ENCODE measurements at regions not wholly inside any gene's neighbourhood (a gene's known extent, or its start where the extent isn't known, plus 50 kb on each side); places are given as distances from the start of the nearest gene placed in this dataset.

DNA sequence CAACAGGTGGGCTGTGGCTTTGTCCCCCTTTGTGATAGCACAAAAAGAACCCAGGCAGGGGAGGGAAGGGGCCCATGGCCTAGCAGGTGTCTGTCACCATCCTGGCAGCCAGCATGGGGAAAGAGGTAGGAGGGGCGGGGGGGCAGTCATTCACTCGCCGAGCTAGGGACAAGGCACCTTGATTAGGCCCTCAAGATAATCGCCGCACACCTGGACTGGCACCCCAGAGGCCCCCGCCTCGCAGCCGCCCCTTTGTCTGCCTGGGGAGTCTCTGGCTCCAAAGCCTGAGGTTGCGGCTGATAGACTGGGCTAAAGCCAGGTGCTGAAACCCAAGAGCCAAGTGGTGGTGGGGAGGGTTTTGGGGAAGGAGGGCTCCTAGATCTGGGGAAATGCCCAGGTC lies 151.2 kb upstream of the PCBD1 start:
- no peaks in the 10 kb centered on the region for H3K9me3 Mint-ChIP-seq
- ChIA-PET POLR2A (no interaction called here), CTCF (no interaction called here)
- H3K27ac Mint-ChIP-seq: no peak overlapping the region
- no peak overlapping the region for H3K4me3 ChIP-seq (ENCODE audit: control insufficient read depth in 1 of 2, extremely low read depth in 1 of 2, low read length in 1 of 2)
- H3K4me1 ChIP-seq (ENCODE audit: control insufficient read depth in 1 of 2, extremely low read depth in 1 of 2, insufficient read depth in 2 of 2, low read length in 2 of 2): no peaks in the 10 kb centered on the region
- H3K27me3 Mint-ChIP-seq: peaks cover 0 to 4% of the 10 kb centered on the region in 2 donors
- H3K4me1 Mint-ChIP-seq: no peaks in the 10 kb centered on the region
- H3K27me3 ChIP-seq (replicated peaks in 1 of 2; ENCODE audit: control insufficient read depth in 2 of 2, extremely low read depth in 1 of 2, insufficient read depth in 2 of 2, low read length in 1 of 2): peaks cover 0 to 29% of the 10 kb centered on the region in 2 experiments
- no peaks in the 10 kb centered on the region for H3K9me3 ChIP-seq
- H3K36me3 Mint-ChIP-seq: no peaks in the 10 kb centered on the region
- ATAC-seq (replicated peaks in 1 of 4): no peak
- DNase-seq: no peak
- no peak overlapping the region for H3K27ac ChIP-seq (ENCODE audit: low read length)
- H3K36me3 ChIP-seq (ENCODE audit: control insufficient read depth in 2 of 2, extremely low read depth in 1 of 2, insufficient read depth in 1 of 2, low read length in 1 of 2): no peaks in the 10 kb centered on the region
- WGBS (ENCODE audit: insufficient coverage): 75% methylated on average over 9 of the region's 9 CpGs
- H3K4me3 Mint-ChIP-seq: no peak overlapping the region

DNA sequence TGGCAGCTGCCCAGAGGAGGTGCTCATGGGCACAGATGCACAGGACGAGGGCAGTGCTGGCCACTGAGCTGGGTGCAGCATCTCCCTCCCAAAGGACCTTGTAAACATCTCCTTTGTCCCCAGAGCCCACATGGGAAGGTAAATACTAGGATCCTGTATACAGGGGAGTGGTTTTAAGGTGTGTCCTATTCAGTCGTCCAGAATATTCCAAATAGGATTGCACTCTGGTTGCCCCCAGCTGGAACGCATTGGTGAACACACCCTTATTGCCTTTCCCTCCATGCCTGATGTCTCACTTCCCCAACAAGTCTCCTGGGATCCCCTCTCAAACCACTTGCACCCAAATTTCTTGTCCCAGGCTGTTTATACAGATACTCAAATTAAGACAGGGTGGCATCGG lies 152.0 kb upstream of the PCBD1 start:
- Histone ChIP-seq H3K4me1 (ENCODE audit: control insufficient read depth in 1 of 2, extremely low read depth in 1 of 2, insufficient read depth in 2 of 2, low read length in 2 of 2) (no peaks in the 10 kb centered on the region), H3K4me3 (ENCODE audit: control insufficient read depth in 1 of 2, extremely low read depth in 1 of 2, low read length in 1 of 2) (no peak overlapping the region), H3K9me3 (no peaks in the 10 kb centered on the region), H3K36me3 (ENCODE audit: control insufficient read depth in 2 of 2, extremely low read depth in 1 of 2, insufficient read depth in 1 of 2, low read length in 1 of 2) (no peaks in the 10 kb centered on the region), H3K27me3 (replicated peaks in 1 of 2; ENCODE audit: control insufficient read depth in 2 of 2, extremely low read depth in 1 of 2, insufficient read depth in 2 of 2, low read length in 1 of 2) (peaks cover 0 to 30% of the 10 kb centered on the region in 2 experiments), H3K27ac (ENCODE audit: low read length) (no peak overlapping the region)
- POLR2A ChIA-PET: no interaction called here
- H3K4me3 Mint-ChIP-seq: no peak overlapping the region
- H3K9me3 Mint-ChIP-seq: no peaks in the 10 kb centered on the region
- peaks cover 0 to 4% of the 10 kb centered on the region in 2 donors for H3K27me3 Mint-ChIP-seq
- no peaks in the 10 kb centered on the region for H3K36me3 Mint-ChIP-seq
- ATAC-seq (replicated peaks in 1 of 4): no peak
- no peak for DNase-seq
- no peaks in the 10 kb centered on the region for H3K4me1 Mint-ChIP-seq
- H3K27ac Mint-ChIP-seq: no peak overlapping the region
- CTCF ChIA-PET: no interaction called here
- WGBS (ENCODE audit: insufficient coverage): no CpG with 5 or more reads among the region's 4 CpGs

DNA sequence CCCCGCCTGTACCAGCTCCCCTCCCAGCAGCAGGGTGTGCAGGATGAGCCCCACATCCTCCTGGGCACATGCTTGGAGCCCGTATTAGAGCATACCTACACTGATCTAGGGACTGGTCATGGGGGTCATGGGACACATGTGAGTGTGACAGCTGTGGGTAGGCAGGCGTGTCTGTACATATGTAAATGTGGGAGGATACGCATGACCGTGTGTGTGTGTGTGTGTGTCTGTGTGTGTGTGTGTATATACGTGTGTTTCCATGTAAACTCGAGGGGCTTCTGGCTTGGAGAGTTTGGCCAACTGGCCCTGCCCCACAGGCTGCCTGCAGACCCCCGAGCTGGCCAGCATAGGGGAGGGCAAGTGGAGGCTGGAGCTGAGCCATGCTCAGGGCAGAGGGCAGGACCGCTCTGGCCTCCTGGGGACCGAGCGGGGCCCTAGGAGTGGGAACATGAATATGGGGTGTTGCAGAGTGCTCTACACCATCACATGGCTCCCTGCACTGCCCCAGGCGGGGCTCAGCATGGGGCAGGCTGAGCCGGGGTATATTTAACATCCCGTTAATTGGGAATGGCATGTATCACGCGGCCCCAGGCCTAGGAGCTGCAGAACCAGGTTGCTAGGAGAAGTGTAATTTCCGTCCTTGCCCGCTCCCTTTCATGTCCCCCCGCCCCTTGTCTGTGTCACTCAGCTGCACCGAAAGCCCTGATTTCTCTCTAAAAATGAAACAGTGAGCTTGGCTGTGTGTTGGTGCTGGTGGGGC lies 152.7 kb upstream of the PCBD1 start:
- Mint-ChIP-seq H3K27ac (no peak overlapping the region), H3K4me3 (no peak overlapping the region), H3K9me3 (no peaks in the 10 kb centered on the region), H3K36me3 (no peaks in the 10 kb centered on the region), H3K27me3 (peaks cover 0 to 4% of the 10 kb centered on the region in 2 donors), H3K4me1 (no peaks in the 10 kb centered on the region)
- Histone ChIP-seq H3K4me3 (ENCODE audit: control insufficient read depth in 1 of 2, extremely low read depth in 1 of 2, low read length in 1 of 2) (no peak overlapping the region), H3K36me3 (ENCODE audit: control insufficient read depth in 2 of 2, extremely low read depth in 1 of 2, insufficient read depth in 1 of 2, low read length in 1 of 2) (no peaks in the 10 kb centered on the region), H3K4me1 (ENCODE audit: control insufficient read depth in 1 of 2, extremely low read depth in 1 of 2, insufficient read depth in 2 of 2, low read length in 2 of 2) (no peaks in the 10 kb centered on the region), H3K27me3 (replicated peaks in 1 of 2; ENCODE audit: control insufficient read depth in 2 of 2, extremely low read depth in 1 of 2, insufficient read depth in 2 of 2, low read length in 1 of 2) (peaks cover 0 to 31% of the 10 kb centered on the region in 2 experiments), H3K27ac (ENCODE audit: low read length) (no peak overlapping the region), H3K9me3 (no peaks in the 10 kb centered on the region)
- POLR2A ChIA-PET: no interaction called here
- ATAC-seq (replicated peaks in 1 of 4) (no peak), DNase-seq (no peak)
- CTCF ChIA-PET: no interaction called here
- WGBS (ENCODE audit: insufficient coverage): 85% methylated on average over 17 of the region's 20 CpGs

DNA sequence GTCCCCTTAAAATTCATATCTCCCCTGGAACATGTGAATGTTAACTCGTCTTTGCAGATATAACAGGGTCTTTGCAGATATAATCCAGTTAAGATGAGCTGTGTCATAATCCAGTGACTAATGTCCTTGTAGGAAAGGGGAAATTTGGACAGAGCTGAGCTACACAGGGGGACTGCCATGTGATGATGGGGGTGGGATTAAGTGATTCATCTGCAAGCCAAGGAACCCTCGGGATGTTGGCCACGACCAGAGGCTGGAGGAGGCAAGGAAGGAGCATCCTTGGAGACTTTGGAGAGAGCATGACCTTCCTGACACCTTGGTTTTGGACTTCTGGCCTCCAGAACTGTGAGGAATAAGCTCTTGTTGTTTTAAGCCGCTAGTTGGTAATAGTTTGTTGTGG lies 153.9 kb upstream of the PCBD1 start:
- Histone ChIP-seq H3K9me3 (no peaks in the 10 kb centered on the region), H3K27ac (ENCODE audit: low read length) (no peak overlapping the region), H3K4me3 (ENCODE audit: control insufficient read depth in 1 of 2, extremely low read depth in 1 of 2, low read length in 1 of 2) (no peak overlapping the region), H3K36me3 (ENCODE audit: control insufficient read depth in 2 of 2, extremely low read depth in 1 of 2, insufficient read depth in 1 of 2, low read length in 1 of 2) (no peaks in the 10 kb centered on the region), H3K27me3 (replicated peaks in 1 of 2; ENCODE audit: control insufficient read depth in 2 of 2, extremely low read depth in 1 of 2, insufficient read depth in 2 of 2, low read length in 1 of 2) (peaks cover 0 to 27% of the 10 kb centered on the region in 2 experiments), H3K4me1 (ENCODE audit: control insufficient read depth in 1 of 2, extremely low read depth in 1 of 2, insufficient read depth in 2 of 2, low read length in 2 of 2) (no peaks in the 10 kb centered on the region)
- 27% methylated on average over 2 of the region's 4 CpGs for WGBS (ENCODE audit: insufficient coverage)
- Mint-ChIP-seq H3K4me1 (no peaks in the 10 kb centered on the region), H3K27ac (no peak overlapping the region), H3K27me3 (peaks cover 0 to 4% of the 10 kb centered on the region in 2 donors), H3K9me3 (no peaks in the 10 kb centered on the region), H3K36me3 (no peaks in the 10 kb centered on the region), H3K4me3 (no peak overlapping the region)
- DNase-seq (no peak), ATAC-seq (replicated peaks in 1 of 4) (no peak)
- CTCF ChIA-PET: no interaction called here
- POLR2A ChIA-PET: no interaction called here

DNA sequence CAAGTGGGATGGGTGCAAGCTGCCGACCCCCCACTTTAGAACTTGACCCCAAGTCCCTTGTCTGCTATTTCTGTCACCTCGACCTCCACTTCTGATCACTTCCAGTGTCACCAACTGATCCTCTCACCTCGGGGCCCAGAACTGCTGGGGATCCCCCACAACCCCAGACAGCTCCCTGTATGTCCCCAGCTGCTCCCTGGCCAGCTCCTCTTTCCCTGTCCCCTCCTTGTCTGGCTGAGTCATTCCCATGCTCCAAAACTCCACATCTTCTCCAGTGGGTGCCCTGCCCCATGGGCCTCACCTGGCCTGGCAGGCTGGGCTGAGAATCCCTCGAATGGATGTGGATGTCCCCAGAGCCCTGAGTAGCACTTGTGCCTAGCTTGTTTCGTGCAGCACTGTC lies 154.3 kb upstream of the PCBD1 start:
- no peak overlapping the region for H3K27ac ChIP-seq (ENCODE audit: low read length)
- H3K4me3 Mint-ChIP-seq: no peak overlapping the region
- H3K27ac Mint-ChIP-seq: no peak overlapping the region
- DNase-seq: no peak
- no peaks in the 10 kb centered on the region for H3K4me1 ChIP-seq (ENCODE audit: control insufficient read depth in 1 of 2, extremely low read depth in 1 of 2, insufficient read depth in 2 of 2, low read length in 2 of 2)
- H3K36me3 ChIP-seq (ENCODE audit: control insufficient read depth in 2 of 2, extremely low read depth in 1 of 2, insufficient read depth in 1 of 2, low read length in 1 of 2): no peaks in the 10 kb centered on the region
- H3K9me3 ChIP-seq: no peaks in the 10 kb centered on the region
- no peaks in the 10 kb centered on the region for H3K36me3 Mint-ChIP-seq
- ATAC-seq (replicated peaks in 1 of 4): no peak
- no peaks in the 10 kb centered on the region for H3K9me3 Mint-ChIP-seq
- ChIA-PET CTCF (no interaction called here), POLR2A (no interaction called here)
- peaks cover 0 to 27% of the 10 kb centered on the region in 2 experiments for H3K27me3 ChIP-seq (replicated peaks in 1 of 2; ENCODE audit: control insufficient read depth in 2 of 2, extremely low read depth in 1 of 2, insufficient read depth in 2 of 2, low read length in 1 of 2)
- no peak overlapping the region for H3K4me3 ChIP-seq (ENCODE audit: control insufficient read depth in 1 of 2, extremely low read depth in 1 of 2, low read length in 1 of 2)
- peaks cover 0 to 4% of the 10 kb centered on the region in 2 donors for H3K27me3 Mint-ChIP-seq
- WGBS (ENCODE audit: insufficient coverage): 48% methylated on average over 5 of the region's 5 CpGs
- H3K4me1 Mint-ChIP-seq: no peaks in the 10 kb centered on the region

DNA sequence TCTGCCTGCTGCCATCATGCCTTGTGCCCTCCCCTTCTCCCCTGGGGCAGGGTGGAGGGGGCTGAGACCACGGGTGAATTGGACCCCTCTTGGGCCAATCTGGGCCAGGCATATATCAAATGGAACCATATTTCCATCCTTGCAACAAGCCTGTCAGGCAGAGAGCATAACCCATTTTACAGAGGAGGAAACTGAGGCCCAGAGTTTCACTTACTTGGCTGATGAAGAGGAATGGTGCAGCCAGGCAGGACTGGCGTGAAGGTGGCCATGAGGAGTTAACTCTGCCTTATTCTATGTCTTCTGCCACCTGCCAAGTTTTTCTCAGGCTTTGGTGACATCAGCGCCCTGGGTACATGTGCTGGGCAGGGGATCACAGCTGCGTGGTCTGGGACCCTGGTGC lies 155.5 kb upstream of the PCBD1 start:
- POLR2A ChIA-PET: no interaction called here
- H3K27ac Mint-ChIP-seq: no peak overlapping the region
- CTCF ChIA-PET: no interaction called here
- Histone ChIP-seq H3K9me3 (no peaks in the 10 kb centered on the region), H3K4me1 (ENCODE audit: control insufficient read depth in 1 of 2, extremely low read depth in 1 of 2, insufficient read depth in 2 of 2, low read length in 2 of 2) (no peaks in the 10 kb centered on the region), H3K36me3 (ENCODE audit: control insufficient read depth in 2 of 2, extremely low read depth in 1 of 2, insufficient read depth in 1 of 2, low read length in 1 of 2) (no peaks in the 10 kb centered on the region), H3K4me3 (ENCODE audit: control insufficient read depth in 1 of 2, extremely low read depth in 1 of 2, low read length in 1 of 2) (no peak overlapping the region), H3K27me3 (replicated peaks in 1 of 2; ENCODE audit: control insufficient read depth in 2 of 2, extremely low read depth in 1 of 2, insufficient read depth in 2 of 2, low read length in 1 of 2) (peaks cover 0 to 27% of the 10 kb centered on the region in 2 experiments), H3K27ac (ENCODE audit: low read length) (no peak overlapping the region)
- peaks cover 0 to 9% of the 10 kb centered on the region in 2 donors for H3K27me3 Mint-ChIP-seq
- H3K36me3 Mint-ChIP-seq: no peaks in the 10 kb centered on the region
- H3K9me3 Mint-ChIP-seq: no peaks in the 10 kb centered on the region
- WGBS (ENCODE audit: insufficient coverage): 88% methylated on average over 3 of the region's 4 CpGs
- ATAC-seq (replicated peaks in 1 of 4): no peak
- no peak overlapping the region for H3K4me3 Mint-ChIP-seq
- H3K4me1 Mint-ChIP-seq: no peaks in the 10 kb centered on the region
- DNase-seq: no peak

DNA sequence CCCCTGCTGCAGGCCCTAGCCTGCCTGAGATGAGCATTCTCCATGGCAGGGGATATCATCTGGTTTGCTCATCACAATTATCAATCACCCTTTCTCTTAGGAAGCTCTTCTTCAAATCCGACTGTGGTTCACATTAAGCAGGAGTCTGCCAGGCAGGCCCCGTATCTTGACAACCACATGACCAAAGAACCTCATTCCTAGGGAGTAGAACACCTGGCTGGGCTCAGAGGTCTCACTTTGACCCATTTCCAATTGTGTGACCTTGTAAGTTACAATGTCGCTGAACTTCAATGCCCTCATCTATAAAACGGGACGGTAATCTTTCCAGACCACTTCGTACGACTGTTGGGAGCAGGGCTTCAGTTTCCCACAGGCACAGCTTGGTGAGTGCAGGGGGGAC lies 156.4 kb upstream of the PCBD1 start:
- 100% methylated on average over 1 of the region's 7 CpGs for WGBS (ENCODE audit: insufficient coverage)
- Mint-ChIP-seq H3K27me3 (peaks cover 0 to 10% of the 10 kb centered on the region in 2 donors), H3K36me3 (no peaks in the 10 kb centered on the region), H3K4me1 (no peaks in the 10 kb centered on the region), H3K9me3 (no peaks in the 10 kb centered on the region), H3K4me3 (no peak overlapping the region), H3K27ac (no peak overlapping the region)
- H3K9me3 ChIP-seq: no peaks in the 10 kb centered on the region
- peaks cover 0 to 31% of the 10 kb centered on the region in 2 experiments for H3K27me3 ChIP-seq (replicated peaks in 1 of 2; ENCODE audit: control insufficient read depth in 2 of 2, extremely low read depth in 1 of 2, insufficient read depth in 2 of 2, low read length in 1 of 2)
- H3K27ac ChIP-seq (ENCODE audit: low read length): no peak overlapping the region
- ATAC-seq (replicated peaks in 1 of 4) (no peak), DNase-seq (no peak)
- ChIA-PET POLR2A (no interaction called here), CTCF (no interaction called here)
- H3K4me1 ChIP-seq (ENCODE audit: control insufficient read depth in 1 of 2, extremely low read depth in 1 of 2, insufficient read depth in 2 of 2, low read length in 2 of 2): no peaks in the 10 kb centered on the region
- H3K36me3 ChIP-seq (ENCODE audit: control insufficient read depth in 2 of 2, extremely low read depth in 1 of 2, insufficient read depth in 1 of 2, low read length in 1 of 2): no peaks in the 10 kb centered on the region
- no peak overlapping the region for H3K4me3 ChIP-seq (ENCODE audit: control insufficient read depth in 1 of 2, extremely low read depth in 1 of 2, low read length in 1 of 2)
